Endothelial cell of umbilical vein (primary cell): ENCODE measurements at regions not wholly inside any gene's neighbourhood (a gene's known extent, or its start where the extent isn't known, plus 50 kb on each side); places are given as distances from the start of the nearest gene placed in this dataset.

Source experiments
- BruUV-seq: library from RNA; stranded (reverse); fragments of 400-500 nt; replicated peaks from 2 replicates; lab custom pipeline; 2021; lab: Mats Ljungman, UMichigan
- CTCF ChIA-PET: fragments of 300-600, 350-600 bp; sonication (Branson Sonifier 250); formaldehyde crosslinking; loops from one replicate; lab custom pipeline; 2021; ENCODE audit warnings: antibody characterized with exemption, inconsistent platforms; lab: Charles Lee
- POLR2A ChIA-PET: fragments of 300-600, 350-600 bp; sonication (Branson Sonifier 250); formaldehyde crosslinking; loops from one replicate; lab custom pipeline; 2021; ENCODE audit warnings: antibody characterized with exemption, inconsistent platforms; lab: Charles Lee
- DNase-seq: peaks from one replicate; pipeline ENCODE4 v3.0.0-alpha.2; 2011; ENCODE audit warnings: low read depth, low spot score
- FAIRE-seq: peaks from 2 replicates; lab custom pipeline; 2011; peaks lifted over from hg19 to GRCh38; lab: Jason Lieb, UNC
- H2AFZ ChIP-seq: 2 replicates; pipeline ENCODE4 v1.6.0; 2012; ENCODE audit warnings: low read depth, low read length, control low read depth, inconsistent platforms
- H3K27ac ChIP-seq: 2 replicates; pipeline ENCODE4 v1.5.1; 2011; ENCODE audit warnings: low read depth, mild to moderate bottlenecking, control low read depth, low read length, moderate library complexity; ENCODE audit not compliant: insufficient read depth
- H3K27me3 ChIP-seq, 2 experiments: 2 replicates each; pipeline versions ENCODE4 v1.6.0 to v1.6.1; 2011; ENCODE audit warnings: low read length in 2 of 2, mixed read lengths in 1 of 2; ENCODE audit not compliant: control insufficient read depth in 2 of 2, insufficient read depth in 2 of 2
- H3K36me3 ChIP-seq, 2 experiments: 2 replicates in 1 of 2; 3 replicates in 1 of 2; pipeline ENCODE4 v1.5.1; 2011; ENCODE audit warnings: low read length in 2 of 2, mild to moderate bottlenecking in 1 of 2, moderate library complexity in 1 of 2; ENCODE audit not compliant: control insufficient read depth in 2 of 2, insufficient read depth in 2 of 2; ENCODE audit errors: extremely low read depth in 1 of 2
- H3K4me1 ChIP-seq: 3 replicates; pipeline ENCODE4 v1.5.1; 2011; ENCODE audit warnings: mild to moderate bottlenecking, low read length; ENCODE audit not compliant: control insufficient read depth, insufficient read depth; ENCODE audit errors: extremely low read depth
- H3K4me2 ChIP-seq: 2 replicates; pipeline ENCODE4 v1.6.1; 2011; ENCODE audit warnings: low read length, control low read depth, mixed read lengths; ENCODE audit not compliant: insufficient read depth
- H3K4me3 ChIP-seq, 3 experiments: fragments of 200-600 bp in 1 of 3; sonication (generic), shearing (Covaris generic) in 1 of 3; replicated peaks in 1 of 3; 2 replicates each; pipeline ENCODE4 v1.5.1; 2011 to 2016; ENCODE audit warnings: control low read depth in 3 of 3, low read length in 3 of 3, mild to moderate bottlenecking in 2 of 3, inconsistent platforms in 1 of 3, low read depth in 1 of 3, moderate library complexity in 1 of 3; ENCODE audit not compliant: insufficient read depth in 1 of 3
- H3K79me2 ChIP-seq: 2 replicates; pipeline ENCODE4 v1.6.0; 2012; ENCODE audit warnings: low read length, inconsistent platforms; ENCODE audit not compliant: control insufficient read depth, insufficient read depth
- H3K9ac ChIP-seq: replicated peaks from 2 replicates; pipeline ENCODE3; 2011; ENCODE audit warnings: low read length, control low read depth; ENCODE audit not compliant: insufficient read depth; ENCODE audit errors: extremely low read depth
- H3K9me1 ChIP-seq: replicated peaks from 3 replicates; pipeline ENCODE4 v1.6.0; 2011; ENCODE audit warnings: mild to moderate bottlenecking, low read length; ENCODE audit not compliant: control insufficient read depth, insufficient read depth; ENCODE audit errors: extremely low read depth
- H3K9me3 ChIP-seq: replicated peaks from 2 replicates; pipeline ENCODE4 v1.5.1; 2012; ENCODE audit warnings: low read length, inconsistent platforms; ENCODE audit not compliant: control insufficient read depth, insufficient read depth
- H4K20me1 ChIP-seq: replicated peaks from 2 replicates; pipeline ENCODE3; 2011; ENCODE audit warnings: mild to moderate bottlenecking, low read length; ENCODE audit not compliant: control insufficient read depth, insufficient read depth; ENCODE audit errors: extremely low read depth
- CTCF ChIP-seq, 2 donors: IDR thresholded peaks; 1 replicate in 1 of 2; 2 replicates in 1 of 2; pipeline ENCODE4 v1.5.1; 2011; ENCODE audit warnings: low read length in 2 of 2, mild to moderate bottlenecking in 2 of 2, moderate library complexity in 2 of 2, control low read depth in 1 of 2, inconsistent platforms in 1 of 2, low read depth in 1 of 2; ENCODE audit not compliant: insufficient read depth in 1 of 2; ENCODE audit errors: extremely low read depth in 1 of 2
- EZH2 ChIP-seq: IDR thresholded peaks from 2 replicates; pipeline ENCODE4 v1.6.1; 2012; ENCODE audit warnings: borderline replicate concordance, low read depth, mild to moderate bottlenecking, moderate library complexity, low read length, inconsistent platforms; ENCODE audit not compliant: severe bottlenecking
- FOS ChIP-seq: IDR thresholded peaks from 2 replicates; pipeline ENCODE4 v1.6.1; 2011; ENCODE audit warnings: mild to moderate bottlenecking, low read length, moderate library complexity, borderline replicate concordance; ENCODE audit not compliant: insufficient read depth
- GATA2 ChIP-seq: IDR thresholded peaks from 2 replicates; pipeline ENCODE4 v1.7.0; 2011; ENCODE audit warnings: low read depth, mild to moderate bottlenecking, moderate library complexity, mixed read lengths, low read length; ENCODE audit not compliant: insufficient read length, insufficient read depth
- JUN ChIP-seq: IDR thresholded peaks from 2 replicates; pipeline ENCODE4 v1.6.1; 2011; ENCODE audit warnings: borderline replicate concordance, low read depth; ENCODE audit not compliant: insufficient read length, insufficient read depth
- MAX ChIP-seq: IDR thresholded peaks from 2 replicates; pipeline ENCODE4 v1.6.1; 2011; ENCODE audit not compliant: insufficient read depth, insufficient read length
- MYC ChIP-seq: IDR thresholded peaks from one replicate; pipeline ENCODE4 v1.6.1; 2011; ENCODE audit warnings: mild to moderate bottlenecking, low read depth, low read length
- POLR2A ChIP-seq: IDR thresholded peaks from 2 replicates; pipeline ENCODE4 v1.6.1; 2012; ENCODE audit warnings: low read depth, mild to moderate bottlenecking, control low read depth, low read length
- POLR2AphosphoS5 ChIP-seq: IDR thresholded peaks from 2 replicates; pipeline ENCODE4 v1.6.1; 2012; ENCODE audit warnings: low read depth, mild to moderate bottlenecking, control low read depth, low read length, moderate library complexity; ENCODE audit not compliant: insufficient read depth
- dilution Hi-C: fragments of 300-500 bp; cut with MboI; formaldehyde crosslinking; loops from one replicate; pipeline ENCODE4 v1.15.0; 2019; ENCODE audit warnings: low sequenced_read_pairs; ENCODE audit not compliant: extremely low pct_ligation_motif_present
- intact Hi-C: fragments of 100-400 bp; cut with micrococcal nuclease; formaldehyde crosslinking; loops from one replicate; pipeline ENCODE4 v1.10.0; 2022

GRCh38 chr2:862731-863466, 87.8 kb upstream of the SNTG2 start:
- no peaks in the 10 kb centered on the region for H3K27me3 ChIP-seq
- H3K9me1 ChIP-seq: no peaks in the 10 kb centered on the region
- no peaks in the 10 kb centered on the region for H3K4me1 ChIP-seq
- dilution Hi-C loops: no loop called here
- intact Hi-C loops: no loop called here
- TF ChIP-seq POLR2A (no peak), CTCF (IDR thresholded peaks at IDR 0.05; ENCODE audit: extremely low read depth in 1 of 2, insufficient read depth in 1 of 2, low read depth in 1 of 2, low read length in 2 of 2) (no peak), MYC (no peak), FOS (no peak), JUN (no peak)
- no peak overlapping the region for H3K4me3 ChIP-seq
- H3K79me2 ChIP-seq: no peaks in the 10 kb centered on the region
- no peaks in the 10 kb centered on the region for H4K20me1 ChIP-seq
- POLR2A ChIA-PET: no interaction called here
- BruUV-seq: no TSS peak
- H3K9me3 ChIP-seq: peaks cover 3% of the 10 kb centered on the region
- H3K27ac ChIP-seq: no peak overlapping the region
- CTCF ChIA-PET: no interaction called here
- no peak overlapping the region for H3K9ac ChIP-seq
- FAIRE-seq: no peak
- DNase-seq: no peak
- no peaks in the 10 kb centered on the region for H3K36me3 ChIP-seq
- no peak overlapping the region for H3K4me2 ChIP-seq
- no peak overlapping the region for H2AFZ ChIP-seq

GRCh38 chr2:862355-862687, 88.3 kb upstream of the SNTG2 start:
- no peaks in the 10 kb centered on the region for H3K27me3 ChIP-seq
- ChIA-PET CTCF (no interaction called here), POLR2A (no interaction called here)
- no peak overlapping the region for H3K27ac ChIP-seq
- dilution Hi-C loops: no loop called here
- no peaks in the 10 kb centered on the region for H3K4me1 ChIP-seq
- H3K36me3 ChIP-seq: no peaks in the 10 kb centered on the region
- intact Hi-C loops: no loop called here
- no peaks in the 10 kb centered on the region for H3K79me2 ChIP-seq
- BruUV-seq: no TSS peak
- DNase-seq (no peak), FAIRE-seq (no peak)
- H3K9me3 ChIP-seq: peaks cover 3% of the 10 kb centered on the region
- no peak overlapping the region for H3K4me3 ChIP-seq
- no peak overlapping the region for H3K9ac ChIP-seq
- H3K4me2 ChIP-seq: no peak overlapping the region
- TF ChIP-seq MAX (no peak), FOS (no peak), EZH2 (no peak), POLR2A (no peak), POLR2AphosphoS5 (no peak), CTCF (IDR thresholded peaks at IDR 0.05; ENCODE audit: extremely low read depth in 1 of 2, insufficient read depth in 1 of 2, low read depth in 1 of 2, low read length in 2 of 2) (no peak), GATA2 (no peak), MYC (no peak), JUN (no peak)
- H3K9me1 ChIP-seq: no peaks in the 10 kb centered on the region
- H2AFZ ChIP-seq: no peak overlapping the region
- no peaks in the 10 kb centered on the region for H4K20me1 ChIP-seq
